HUES6 (cell line): ENCODE measurements at regions not wholly inside any gene's neighbourhood (a gene's known extent, or its start where the extent isn't known, plus 50 kb on each side); places are given as distances from the start of the nearest gene placed in this dataset.

Experiments
- H3K27ac ChIP-seq: 2 replicates; pipeline ENCODE4 v1.7.0; 2013; ENCODE audit warnings: low read depth, mild to moderate bottlenecking, low read length, inconsistent platforms
- H3K27me3 ChIP-seq: 2 replicates; pipeline ENCODE4 v1.6.1; 2013; ENCODE audit warnings: low read length; ENCODE audit not compliant: control insufficient read depth, insufficient read depth
- H3K36me3 ChIP-seq: 2 replicates; pipeline ENCODE4 v1.6.1; 2013; ENCODE audit warnings: low read length; ENCODE audit not compliant: control insufficient read depth, insufficient read depth
- H3K4me1 ChIP-seq: 2 replicates; pipeline ENCODE4 v1.6.1; 2013; ENCODE audit warnings: low read length; ENCODE audit not compliant: control insufficient read depth, insufficient read depth
- H3K4me3 ChIP-seq: 2 replicates; pipeline ENCODE4 v1.5.1; 2013; ENCODE audit warnings: low read depth, low read length
- H3K9ac ChIP-seq: one replicate; pipeline ENCODE4 v1.6.1; 2013; ENCODE audit warnings: mild to moderate bottlenecking, low read length
- H3K9me3 ChIP-seq: 2 replicates; pipeline ENCODE4 v1.6.1; 2013; ENCODE audit warnings: low read depth, low read length; ENCODE audit not compliant: control insufficient read depth, insufficient read depth

GRCh38 chr3:179503152-179503551, 51.9 kb upstream of the GNB4 start:
- no peaks in the 10 kb centered on the region; the same call in 1 of the 2 replicates for H3K36me3 ChIP-seq
- no peak overlapping the region for H3K27ac ChIP-seq
- H3K9ac ChIP-seq = no peak overlapping the region
- H3K9me3 ChIP-seq = peaks cover under 1% of the 10 kb centered on the region; the same call in 1 of the 2 replicates
- no peaks in the 10 kb centered on the region; the same call in 1 of the 2 replicates for H3K4me1 ChIP-seq
- H3K4me3 ChIP-seq = no peak overlapping the region
- H3K27me3 ChIP-seq = no peaks in the 10 kb centered on the region

GRCh38 chr3:179503640-179504039, 52.4 kb upstream of the GNB4 start:
- Histone ChIP-seq H3K27ac (no peak overlapping the region), H3K36me3 (no peaks in the 10 kb centered on the region; the same call in 1 of the 2 replicates), H3K4me1 (no peaks in the 10 kb centered on the region; the same call in 1 of the 2 replicates), H3K9ac (no peak overlapping the region), H3K9me3 (no peaks in the 10 kb centered on the region), H3K4me3 (no peak overlapping the region), H3K27me3 (no peaks in the 10 kb centered on the region)

GRCh38 chr3:179504371-179504770, 53.1 kb upstream of the GNB4 start:
- Histone ChIP-seq H3K9me3 (no peaks in the 10 kb centered on the region), H3K9ac (peak overlapping the region; percentile 4), H3K4me3 (no peak overlapping the region), H3K36me3 (no peaks in the 10 kb centered on the region; the same call in 1 of the 2 replicates), H3K27ac (no peak overlapping the region), H3K4me1 (no peaks in the 10 kb centered on the region; the same call in 1 of the 2 replicates), H3K27me3 (no peaks in the 10 kb centered on the region)

GRCh38 chr3:179505534-179505933, 54.3 kb upstream of the GNB4 start:
- no peaks in the 10 kb centered on the region; the same call in 1 of the 2 replicates for H3K36me3 ChIP-seq
- no peaks in the 10 kb centered on the region; the same call in 1 of the 2 replicates for H3K4me1 ChIP-seq
- H3K9ac ChIP-seq = no peak overlapping the region

GRCh38 chr3:179506792-179507191, 55.5 kb upstream of the GNB4 start:
- no peaks in the 10 kb centered on the region for H3K27me3 ChIP-seq
- H3K9ac ChIP-seq = no peak overlapping the region
- H3K36me3 ChIP-seq = no peaks in the 10 kb centered on the region; the same call in 1 of the 2 replicates
- no peaks in the 10 kb centered on the region; the same call in 1 of the 2 replicates for H3K4me1 ChIP-seq
- no peak overlapping the region for H3K4me3 ChIP-seq
- no peaks in the 10 kb centered on the region for H3K9me3 ChIP-seq
- H3K27ac ChIP-seq = no peak overlapping the region

More at GRCh38 chr3:179505534-179505933, 54.3 kb upstream of the GNB4 start:
- Histone ChIP-seq H3K9me3 (no peaks in the 10 kb centered on the region), H3K4me3 (no peak overlapping the region), H3K27ac (no peak overlapping the region), H3K27me3 (no peaks in the 10 kb centered on the region)

- no peaks in the 10 kb centered on the region; the same call in 1 of the 2 replicates for H3K4me1 ChIP-seq
- H3K9ac ChIP-seq = no peak overlapping the region
- H3K9me3 ChIP-seq = no peaks in the 10 kb centered on the region; the same call in 1 of the 2 replicates
- H3K27ac ChIP-seq = no peak overlapping the region
- no peaks in the 10 kb centered on the region for H3K27me3 ChIP-seq
- peaks cover 8% of the 10 kb centered on the region; the same call in 1 of the 2 replicates for H3K36me3 ChIP-seq
- H3K4me3 ChIP-seq = no peak overlapping the region
These were observed 53.0 kb upstream of the ACTL6A start for GRCh38 chr3:179509701-179510100.

- H3K4me3 ChIP-seq = no peak overlapping the region
- H3K27ac ChIP-seq = no peak overlapping the region
These were observed 52.2 kb upstream of the ACTL6A start for GRCh38 chr3:179510496-179510895.

GRCh38 chr3:179512378-179512777, 50.3 kb upstream of the ACTL6A start:
- H3K4me1 ChIP-seq = no peaks in the 10 kb centered on the region
- peaks cover 5% of the 10 kb centered on the region; the same call in 1 of the 2 replicates for H3K9me3 ChIP-seq
- H3K27me3 ChIP-seq = no peaks in the 10 kb centered on the region
- H3K4me3 ChIP-seq = no peak overlapping the region
- peaks cover 12% of the 10 kb centered on the region; the same call in 1 of the 2 replicates for H3K36me3 ChIP-seq
- H3K9ac ChIP-seq = no peak overlapping the region
- no peak overlapping the region for H3K27ac ChIP-seq

More at GRCh38 chr3:179510496-179510895, 52.2 kb upstream of the ACTL6A start:
- H3K9ac ChIP-seq = no peak overlapping the region
- peaks cover 5% of the 10 kb centered on the region; the same call in 1 of the 2 replicates for H3K9me3 ChIP-seq
- H3K27me3 ChIP-seq = no peaks in the 10 kb centered on the region
- H3K4me1 ChIP-seq = no peaks in the 10 kb centered on the region
- peaks cover 9% of the 10 kb centered on the region; the same call in 1 of the 2 replicates for H3K36me3 ChIP-seq
